K562 (cell line): ENCODE measurements at regions not wholly inside any gene's neighbourhood (a gene's known extent, or its start where the extent isn't known, plus 50 kb on each side); places are given as distances from the start of the nearest gene placed in this dataset.

Source experiments
- BRF1 ChIP-seq: IDR thresholded peaks from 3 replicates; pipeline ENCODE4 v1.6.1; 2011; ENCODE audit warnings: borderline replicate concordance, mild to moderate bottlenecking; ENCODE audit not compliant: insufficient read length; ENCODE audit errors: extremely low read depth
- CHAMP1 ChIP-seq: fragments of 450-650 bp; IDR thresholded peaks from 2 replicates; pipeline ENCODE4 v1.6.1; 2016; ENCODE audit warnings: mild to moderate bottlenecking
- E2F5 ChIP-seq: sonication (generic); formaldehyde crosslinking; IDR thresholded peaks from 2 replicates; pipeline ENCODE4 v1.8.0; 2022; ENCODE audit warnings: mild to moderate bottlenecking, missing genetic modification reagents
- ETV6 ChIP-seq, 3 experiments: fragments of 150-350 bp in 1 of 3; sonication (generic) in 1 of 3; formaldehyde crosslinking in 1 of 3; IDR thresholded peaks; 2 replicates each; pipeline versions ENCODE4 v1.6.1 to v1.8.0; 2014 to 2022; ENCODE audit warnings: borderline replicate concordance in 2 of 3, low read depth in 2 of 3, antibody characterized with exemption in 1 of 3, low read length in 1 of 3, mild to moderate bottlenecking in 1 of 3, missing genetic modification reagents in 1 of 3
- FOXK2 ChIP-seq, 2 experiments: fragments of 450-650 bp; IDR thresholded peaks in 1 of 2; conservative IDR thresholded peaks in 1 of 2; 2 replicates each; pipeline ENCODE4 v1.6.1; 2016; ENCODE audit warnings: low read depth in 2 of 2, mild to moderate bottlenecking in 1 of 2
- GABPB1 ChIP-seq: sonication (generic); formaldehyde crosslinking; IDR thresholded peaks from 2 replicates; pipeline ENCODE4 v1.8.0; 2022; ENCODE audit warnings: mild to moderate bottlenecking, missing genetic modification reagents
- POU5F1 ChIP-seq: fragments of 150-350 bp; IDR thresholded peaks from 2 replicates; pipeline ENCODE4 v1.6.1; 2014; ENCODE audit warnings: borderline replicate concordance, low read length, low read depth, mild to moderate bottlenecking; ENCODE audit not compliant: partially characterized antibody
- THRAP3 ChIP-seq: fragments of 450-650 bp; IDR thresholded peaks from 2 replicates; pipeline ENCODE4 v1.6.1; 2016; ENCODE audit warnings: mild to moderate bottlenecking, inconsistent platforms, borderline replicate concordance
- ZNF232 ChIP-seq: sonication (generic); formaldehyde crosslinking; IDR thresholded peaks from 2 replicates; pipeline ENCODE4 v1.8.0; 2022; ENCODE audit warnings: mild to moderate bottlenecking, missing genetic modification reagents
- ZNF830 ChIP-seq: fragments of 250-450 bp; sonication (Bioruptor Pico); IDR thresholded peaks from 2 replicates; pipeline ENCODE4 v1.5.0; 2021; ENCODE audit warnings: mild to moderate bottlenecking
- TF ChIP-seq, protein P1 (sequence below): sonication (generic); formaldehyde crosslinking; IDR thresholded peaks from 2 replicates; pipeline ENCODE4 v1.9.0; 2022; ENCODE audit warnings: mild to moderate bottlenecking, missing genetic modification reagents
- TF ChIP-seq, protein P2 (sequence below): fragments of 450-650 bp; formaldehyde crosslinking; IDR thresholded peaks from 2 replicates; pipeline ENCODE4 v1.4.0; 2020; ENCODE audit warnings: mild to moderate bottlenecking, moderate library complexity
- TF ChIP-seq, protein P3 (sequence below): fragments of 450-650 bp; formaldehyde crosslinking; IDR thresholded peaks from 2 replicates; pipeline ENCODE4 v1.4.0; 2020; ENCODE audit warnings: mild to moderate bottlenecking, mixed read lengths

DNA sequence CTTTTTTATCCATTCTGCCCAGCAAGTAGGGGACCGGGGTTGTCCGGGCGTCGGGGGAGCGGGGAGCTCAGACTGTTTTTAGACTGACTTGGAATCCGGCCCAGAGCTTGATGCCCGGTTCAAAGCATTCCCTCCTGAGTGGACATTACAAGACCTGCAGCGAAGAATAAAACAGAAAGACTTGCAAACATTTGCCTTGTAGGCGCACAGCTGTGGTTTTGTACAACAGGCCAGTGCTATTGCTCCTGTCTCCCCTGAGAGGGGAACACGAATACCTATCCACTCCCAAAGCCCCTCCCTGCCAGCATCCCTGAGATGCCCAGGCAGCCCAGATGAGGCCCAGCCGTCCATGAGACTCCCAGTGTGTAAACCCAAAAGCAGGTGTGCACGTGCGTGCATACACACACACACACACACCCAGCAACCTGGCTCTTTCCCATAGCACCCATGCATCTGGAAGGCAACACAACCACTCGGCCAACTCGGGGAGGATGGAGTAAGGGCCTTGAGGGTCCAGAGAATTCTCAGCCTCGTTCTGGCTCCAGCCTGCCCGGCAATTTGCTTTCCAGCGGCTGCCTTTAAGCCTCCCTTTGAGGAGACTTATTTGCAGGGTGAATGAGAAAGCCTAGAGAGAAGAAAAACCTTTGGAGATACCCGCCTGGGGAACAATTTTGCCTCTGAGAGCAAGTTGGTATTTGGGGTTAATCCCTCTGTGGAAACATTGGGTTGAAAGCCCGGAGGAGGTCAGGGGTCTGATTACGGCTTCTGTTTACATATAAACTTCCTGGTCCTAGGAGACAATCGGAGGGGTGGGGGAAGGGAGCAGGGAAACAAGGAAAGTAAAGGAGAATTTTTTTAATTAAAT lies 161.0 kb upstream of the HES1 start (continued):
- TF ChIP-seq CHAMP1 (no peak), ZNF830 (CRISPR knock-in tag) (no peak), FOXK2 (conservative IDR thresholded peaks at IDR 0.05 in 1 of 2, IDR thresholded peaks at IDR 0.05 in 1 of 2; ENCODE audit: low read depth in 2 of 2) (peak; percentile 75 to 82), ZNF232 (no peak), GABPB1 (CRISPR knock-in tag) (no peak), ETV6 (IDR thresholded peaks at IDR 0.05; ENCODE audit: borderline replicate concordance in 1 of 2, low read depth in 2 of 2, low read length in 1 of 2) (no peak), ETV6 (CRISPR knock-in tag; IDR thresholded peaks at IDR 0.05; ENCODE audit: borderline replicate concordance) (no peak), POU5F1 (no peak), THRAP3 (no peak), E2F5 (CRISPR knock-in tag) (no peak), BRF1 (no peak)
- TF ChIP-seq, protein P1, sequence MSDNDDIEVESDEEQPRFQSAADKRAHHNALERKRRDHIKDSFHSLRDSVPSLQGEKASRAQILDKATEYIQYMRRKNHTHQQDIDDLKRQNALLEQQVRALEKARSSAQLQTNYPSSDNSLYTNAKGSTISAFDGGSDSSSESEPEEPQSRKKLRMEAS (CRISPR knock-in tag), result no peak
- TF ChIP-seq, protein P2, sequence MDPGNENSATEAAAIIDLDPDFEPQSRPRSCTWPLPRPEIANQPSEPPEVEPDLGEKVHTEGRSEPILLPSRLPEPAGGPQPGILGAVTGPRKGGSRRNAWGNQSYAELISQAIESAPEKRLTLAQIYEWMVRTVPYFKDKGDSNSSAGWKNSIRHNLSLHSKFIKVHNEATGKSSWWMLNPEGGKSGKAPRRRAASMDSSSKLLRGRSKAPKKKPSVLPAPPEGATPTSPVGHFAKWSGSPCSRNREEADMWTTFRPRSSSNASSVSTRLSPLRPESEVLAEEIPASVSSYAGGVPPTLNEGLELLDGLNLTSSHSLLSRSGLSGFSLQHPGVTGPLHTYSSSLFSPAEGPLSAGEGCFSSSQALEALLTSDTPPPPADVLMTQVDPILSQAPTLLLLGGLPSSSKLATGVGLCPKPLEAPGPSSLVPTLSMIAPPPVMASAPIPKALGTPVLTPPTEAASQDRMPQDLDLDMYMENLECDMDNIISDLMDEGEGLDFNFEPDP (CRISPR knock-in tag), result no peak
- TF ChIP-seq, protein P3, sequence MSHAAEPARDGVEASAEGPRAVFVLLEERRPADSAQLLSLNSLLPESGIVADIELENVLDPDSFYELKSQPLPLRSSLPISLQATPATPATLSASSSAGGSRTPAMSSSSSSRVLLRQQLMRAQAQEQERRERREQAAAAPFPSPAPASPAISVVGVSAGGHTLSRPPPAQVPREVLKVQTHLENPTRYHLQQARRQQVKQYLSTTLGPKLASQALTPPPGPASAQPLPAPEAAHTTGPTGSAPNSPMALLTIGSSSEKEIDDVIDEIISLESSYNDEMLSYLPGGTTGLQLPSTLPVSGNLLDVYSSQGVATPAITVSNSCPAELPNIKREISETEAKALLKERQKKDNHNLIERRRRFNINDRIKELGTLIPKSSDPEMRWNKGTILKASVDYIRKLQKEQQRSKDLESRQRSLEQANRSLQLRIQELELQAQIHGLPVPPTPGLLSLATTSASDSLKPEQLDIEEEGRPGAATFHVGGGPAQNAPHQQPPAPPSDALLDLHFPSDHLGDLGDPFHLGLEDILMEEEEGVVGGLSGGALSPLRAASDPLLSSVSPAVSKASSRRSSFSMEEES (CRISPR knock-in tag), result no peak
